PFSK-1 (cell line): ENCODE measurements at regions not wholly inside any gene's neighbourhood (a gene's known extent, or its start where the extent isn't known, plus 50 kb on each side); places are given as distances from the start of the nearest gene placed in this dataset.

Source experiments
- FOXP2 ChIP-seq: optimal IDR thresholded peaks from 2 replicates; pipeline ENCODE3; 2011; ENCODE audit warnings: borderline replicate concordance, control low read depth, inconsistent platforms; ENCODE audit not compliant: insufficient read depth; ENCODE audit errors: extremely low read length, extremely low read depth
- POLR2AphosphoS5 ChIP-seq: IDR thresholded peaks from 2 replicates; pipeline ENCODE4 v1.6.1; 2012; ENCODE audit warnings: low read depth, mild to moderate bottlenecking, control low read depth, low read length, moderate library complexity
- REST ChIP-seq, 2 experiments: IDR thresholded peaks; 2 replicates each; pipeline versions ENCODE4 v1.6.1 to v1.8.0; 2011 to 2012; ENCODE audit warnings: low read depth in 2 of 2, low read length in 2 of 2, control low read depth in 1 of 2, inconsistent platforms in 1 of 2, mild to moderate bottlenecking in 1 of 2, moderate library complexity in 1 of 2; ENCODE audit not compliant: insufficient read depth in 1 of 2
- SIN3A ChIP-seq: IDR thresholded peaks from 2 replicates; pipeline ENCODE4 v1.6.1; 2012; ENCODE audit warnings: mild to moderate bottlenecking, low read length, moderate library complexity, borderline replicate concordance; ENCODE audit not compliant: insufficient read depth
- TAF1 ChIP-seq: IDR thresholded peaks from 2 replicates; pipeline ENCODE4 v1.6.1; 2012; ENCODE audit warnings: low read length, control low read depth, borderline replicate concordance; ENCODE audit not compliant: insufficient read depth

GRCh38 chr3:145116769-145117168 is 1044.2 kb downstream of the PLOD2 start:
- TF ChIP-seq POLR2AphosphoS5 (no peak), TAF1 (no peak), REST (IDR thresholded peaks at IDR 0.05; ENCODE audit: insufficient read depth in 1 of 2, low read depth in 2 of 2, low read length in 2 of 2) (no peak), SIN3A (no peak), FOXP2 (no peak)

- TF ChIP-seq SIN3A (no peak), REST (IDR thresholded peaks at IDR 0.05; ENCODE audit: insufficient read depth in 1 of 2, low read depth in 2 of 2, low read length in 2 of 2) (no peak), POLR2AphosphoS5 (no peak), FOXP2 (no peak), TAF1 (no peak)
These were observed 1042.7 kb downstream of the PLOD2 start for GRCh38 chr3:145118303-145118702.

GRCh38 chr3:145124900-145125678 is 1035.9 kb downstream of the PLOD2 start:
- TF ChIP-seq POLR2AphosphoS5, result no peak
- no peak for TF ChIP-seq TAF1
- TF ChIP-seq FOXP2, result no peak
- TF ChIP-seq REST (IDR thresholded peaks at IDR 0.05; ENCODE audit: insufficient read depth in 1 of 2, low read depth in 2 of 2, low read length in 2 of 2), result no peak
- no peak for TF ChIP-seq SIN3A

DNA sequence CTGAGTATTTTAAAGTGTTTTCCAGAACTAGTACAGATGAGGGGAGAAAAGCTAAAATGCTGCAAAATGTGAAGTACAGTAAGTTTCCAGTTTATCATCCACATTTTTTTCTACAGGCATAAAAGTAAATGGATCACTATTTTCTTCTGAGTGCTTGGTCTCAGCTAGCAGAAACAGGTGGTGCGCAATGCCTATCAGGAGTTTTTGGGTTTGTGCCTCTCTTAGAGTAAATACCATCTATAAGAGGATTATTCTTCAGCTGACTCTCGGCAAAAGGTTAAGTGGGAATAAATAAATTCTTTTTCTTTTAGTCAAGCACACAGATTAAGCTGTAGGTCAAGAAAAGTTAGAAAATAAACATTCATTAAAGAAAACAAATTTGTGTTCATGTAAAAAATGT is 1027.7 kb downstream of the PLOD2 start:
- TF ChIP-seq POLR2AphosphoS5, result no peak

DNA sequence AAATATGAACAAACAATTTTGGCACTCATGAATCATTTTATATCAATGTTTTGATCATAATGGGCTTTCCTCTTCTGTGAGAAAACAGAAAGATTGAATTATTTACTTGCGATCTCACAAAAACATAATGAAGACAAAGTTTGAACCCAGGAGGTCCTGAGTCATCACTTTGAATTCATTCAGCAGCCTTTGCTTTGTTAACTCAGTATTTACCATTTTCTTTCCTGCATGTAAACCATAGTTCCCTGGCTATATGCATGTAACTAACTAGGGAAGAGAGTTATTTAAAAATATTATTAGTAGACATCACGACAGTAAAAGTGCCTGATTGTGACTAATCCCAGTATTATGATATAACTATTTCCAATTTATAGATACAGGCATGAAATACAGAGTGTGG is 1026.2 kb downstream of the PLOD2 start:
- TF ChIP-seq POLR2AphosphoS5, result no peak
- TF ChIP-seq FOXP2, result no peak
- no peak for TF ChIP-seq TAF1
- TF ChIP-seq REST (IDR thresholded peaks at IDR 0.05; ENCODE audit: insufficient read depth in 1 of 2, low read depth in 2 of 2, low read length in 2 of 2), result no peak
- TF ChIP-seq SIN3A, result no peak
